ENCODE measurements at regions not wholly inside any gene's neighbourhood (a gene's known extent, or its start where the extent isn't known, plus 50 kb on each side); places are given as distances from the start of the nearest gene placed in this dataset.

DNA sequence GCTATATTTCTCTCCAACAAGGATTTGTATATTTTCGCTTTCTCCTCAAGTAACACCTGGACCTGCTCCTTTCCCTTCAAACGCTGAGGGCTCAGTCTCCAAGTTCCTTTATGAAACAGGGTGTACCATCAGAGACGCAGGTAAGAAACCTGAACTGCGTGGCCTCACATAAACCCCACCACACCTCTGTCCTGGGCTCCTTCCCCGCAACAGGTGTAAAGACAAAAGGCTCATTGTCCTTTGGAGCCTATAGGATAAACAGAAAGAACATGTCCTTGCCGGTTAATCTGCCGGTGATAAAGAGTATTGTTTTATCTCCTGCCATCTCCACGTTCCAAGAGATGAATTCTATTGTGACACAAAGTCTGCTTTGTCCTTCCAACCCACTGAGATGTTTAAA lies 111.8 kb upstream of the ADAMTS9 start (continued):
- TF ChIP-seq, protein P1, sequence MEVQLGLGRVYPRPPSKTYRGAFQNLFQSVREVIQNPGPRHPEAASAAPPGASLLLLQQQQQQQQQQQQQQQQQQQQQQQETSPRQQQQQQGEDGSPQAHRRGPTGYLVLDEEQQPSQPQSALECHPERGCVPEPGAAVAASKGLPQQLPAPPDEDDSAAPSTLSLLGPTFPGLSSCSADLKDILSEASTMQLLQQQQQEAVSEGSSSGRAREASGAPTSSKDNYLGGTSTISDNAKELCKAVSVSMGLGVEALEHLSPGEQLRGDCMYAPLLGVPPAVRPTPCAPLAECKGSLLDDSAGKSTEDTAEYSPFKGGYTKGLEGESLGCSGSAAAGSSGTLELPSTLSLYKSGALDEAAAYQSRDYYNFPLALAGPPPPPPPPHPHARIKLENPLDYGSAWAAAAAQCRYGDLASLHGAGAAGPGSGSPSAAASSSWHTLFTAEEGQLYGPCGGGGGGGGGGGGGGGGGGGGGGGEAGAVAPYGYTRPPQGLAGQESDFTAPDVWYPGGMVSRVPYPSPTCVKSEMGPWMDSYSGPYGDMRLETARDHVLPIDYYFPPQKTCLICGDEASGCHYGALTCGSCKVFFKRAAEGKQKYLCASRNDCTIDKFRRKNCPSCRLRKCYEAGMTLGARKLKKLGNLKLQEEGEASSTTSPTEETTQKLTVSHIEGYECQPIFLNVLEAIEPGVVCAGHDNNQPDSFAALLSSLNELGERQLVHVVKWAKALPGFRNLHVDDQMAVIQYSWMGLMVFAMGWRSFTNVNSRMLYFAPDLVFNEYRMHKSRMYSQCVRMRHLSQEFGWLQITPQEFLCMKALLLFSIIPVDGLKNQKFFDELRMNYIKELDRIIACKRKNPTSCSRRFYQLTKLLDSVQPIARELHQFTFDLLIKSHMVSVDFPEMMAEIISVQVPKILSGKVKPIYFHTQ (CRISPR knock-in tag; IDR thresholded peaks at IDR 0.05): no peak
- no peak for TF ChIP-seq CREB1 (CRISPR knock-in tag; IDR thresholded peaks at IDR 0.05)
- TF ChIP-seq, protein P2, sequence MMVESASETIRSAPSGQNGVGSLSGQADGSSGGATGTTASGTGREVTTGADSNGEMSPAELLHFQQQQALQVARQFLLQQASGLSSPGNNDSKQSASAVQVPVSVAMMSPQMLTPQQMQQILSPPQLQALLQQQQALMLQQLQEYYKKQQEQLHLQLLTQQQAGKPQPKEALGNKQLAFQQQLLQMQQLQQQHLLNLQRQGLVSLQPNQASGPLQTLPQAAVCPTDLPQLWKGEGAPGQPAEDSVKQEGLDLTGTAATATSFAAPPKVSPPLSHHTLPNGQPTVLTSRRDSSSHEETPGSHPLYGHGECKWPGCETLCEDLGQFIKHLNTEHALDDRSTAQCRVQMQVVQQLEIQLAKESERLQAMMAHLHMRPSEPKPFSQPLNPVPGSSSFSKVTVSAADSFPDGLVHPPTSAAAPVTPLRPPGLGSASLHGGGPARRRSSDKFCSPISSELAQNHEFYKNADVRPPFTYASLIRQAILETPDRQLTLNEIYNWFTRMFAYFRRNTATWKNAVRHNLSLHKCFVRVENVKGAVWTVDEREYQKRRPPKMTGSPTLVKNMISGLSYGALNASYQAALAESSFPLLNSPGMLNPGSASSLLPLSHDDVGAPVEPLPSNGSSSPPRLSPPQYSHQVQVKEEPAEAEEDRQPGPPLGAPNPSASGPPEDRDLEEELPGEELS (CRISPR knock-in tag; IDR thresholded peaks at IDR 0.05): no peak
- no peak for TF ChIP-seq PRRX2 (CRISPR knock-in tag; IDR thresholded peaks at IDR 0.05)

- POLR2A ChIA-PET: no interaction called here
These were observed 110.5 kb upstream of the ADAMTS9 start for GRCh38 chr3:64798316-64798715.

GRCh38 chr3:64796607-64797399 lies 109.0 kb upstream of the ADAMTS9 start:
- DNase-seq (ENCODE audit: low spot score): no peak
- H3K4me3 Mint-ChIP-seq: no peak overlapping the region
- CTCF ChIA-PET: interaction anchor here (1.1 kb wide), 1 partner anchor 267 kb away, joined by 3 read pairs; no protein-coding TSS in a partner anchor
- H3K27me3 Mint-ChIP-seq (ENCODE audit: low read depth): no peaks in the 10 kb centered on the region; the same call in 1 of the 2 replicates
- POLR2A ChIA-PET: no interaction called here
- no peaks in the 10 kb centered on the region for H3K36me3 Mint-ChIP-seq
- H3K27ac Mint-ChIP-seq: no peak overlapping the region
- no peak for ATAC-seq
- peaks cover 18% of the 10 kb centered on the region for H3K4me1 Mint-ChIP-seq
- no peaks in the 10 kb centered on the region for H3K9me3 Mint-ChIP-seq
- TF ChIP-seq, protein P3, sequence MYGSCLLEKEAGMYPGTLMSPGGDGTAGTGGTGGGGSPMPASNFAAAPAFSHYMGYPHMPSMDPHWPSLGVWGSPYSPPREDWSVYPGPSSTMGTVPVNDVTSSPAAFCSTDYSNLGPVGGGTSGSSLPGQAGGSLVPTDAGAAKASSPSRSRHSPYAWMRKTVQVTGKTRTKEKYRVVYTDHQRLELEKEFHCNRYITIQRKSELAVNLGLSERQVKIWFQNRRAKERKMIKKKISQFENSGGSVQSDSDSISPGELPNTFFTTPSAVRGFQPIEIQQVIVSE (CRISPR knock-in tag; IDR thresholded peaks at IDR 0.05; ENCODE audit: borderline replicate concordance): no peak
- TF ChIP-seq ATF1 (CRISPR knock-in tag; IDR thresholded peaks at IDR 0.05) (no peak), GABPB1 (CRISPR knock-in tag; IDR thresholded peaks at IDR 0.05) (no peak), MAX (CRISPR knock-in tag; IDR thresholded peaks at IDR 0.05) (no peak), ATF3 (CRISPR knock-in tag; conservative IDR thresholded peaks at IDR 0.05) (no peak), TEAD1 (CRISPR knock-in tag; IDR thresholded peaks at IDR 0.05) (no peak), ZNF232 (CRISPR knock-in tag; IDR thresholded peaks at IDR 0.05) (no peak)
- TF ChIP-seq, protein P4, sequence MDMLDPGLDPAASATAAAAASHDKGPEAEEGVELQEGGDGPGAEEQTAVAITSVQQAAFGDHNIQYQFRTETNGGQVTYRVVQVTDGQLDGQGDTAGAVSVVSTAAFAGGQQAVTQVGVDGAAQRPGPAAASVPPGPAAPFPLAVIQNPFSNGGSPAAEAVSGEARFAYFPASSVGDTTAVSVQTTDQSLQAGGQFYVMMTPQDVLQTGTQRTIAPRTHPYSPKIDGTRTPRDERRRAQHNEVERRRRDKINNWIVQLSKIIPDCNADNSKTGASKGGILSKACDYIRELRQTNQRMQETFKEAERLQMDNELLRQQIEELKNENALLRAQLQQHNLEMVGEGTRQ (CRISPR knock-in tag; IDR thresholded peaks at IDR 0.05): no peak
- TF ChIP-seq, protein P5, sequence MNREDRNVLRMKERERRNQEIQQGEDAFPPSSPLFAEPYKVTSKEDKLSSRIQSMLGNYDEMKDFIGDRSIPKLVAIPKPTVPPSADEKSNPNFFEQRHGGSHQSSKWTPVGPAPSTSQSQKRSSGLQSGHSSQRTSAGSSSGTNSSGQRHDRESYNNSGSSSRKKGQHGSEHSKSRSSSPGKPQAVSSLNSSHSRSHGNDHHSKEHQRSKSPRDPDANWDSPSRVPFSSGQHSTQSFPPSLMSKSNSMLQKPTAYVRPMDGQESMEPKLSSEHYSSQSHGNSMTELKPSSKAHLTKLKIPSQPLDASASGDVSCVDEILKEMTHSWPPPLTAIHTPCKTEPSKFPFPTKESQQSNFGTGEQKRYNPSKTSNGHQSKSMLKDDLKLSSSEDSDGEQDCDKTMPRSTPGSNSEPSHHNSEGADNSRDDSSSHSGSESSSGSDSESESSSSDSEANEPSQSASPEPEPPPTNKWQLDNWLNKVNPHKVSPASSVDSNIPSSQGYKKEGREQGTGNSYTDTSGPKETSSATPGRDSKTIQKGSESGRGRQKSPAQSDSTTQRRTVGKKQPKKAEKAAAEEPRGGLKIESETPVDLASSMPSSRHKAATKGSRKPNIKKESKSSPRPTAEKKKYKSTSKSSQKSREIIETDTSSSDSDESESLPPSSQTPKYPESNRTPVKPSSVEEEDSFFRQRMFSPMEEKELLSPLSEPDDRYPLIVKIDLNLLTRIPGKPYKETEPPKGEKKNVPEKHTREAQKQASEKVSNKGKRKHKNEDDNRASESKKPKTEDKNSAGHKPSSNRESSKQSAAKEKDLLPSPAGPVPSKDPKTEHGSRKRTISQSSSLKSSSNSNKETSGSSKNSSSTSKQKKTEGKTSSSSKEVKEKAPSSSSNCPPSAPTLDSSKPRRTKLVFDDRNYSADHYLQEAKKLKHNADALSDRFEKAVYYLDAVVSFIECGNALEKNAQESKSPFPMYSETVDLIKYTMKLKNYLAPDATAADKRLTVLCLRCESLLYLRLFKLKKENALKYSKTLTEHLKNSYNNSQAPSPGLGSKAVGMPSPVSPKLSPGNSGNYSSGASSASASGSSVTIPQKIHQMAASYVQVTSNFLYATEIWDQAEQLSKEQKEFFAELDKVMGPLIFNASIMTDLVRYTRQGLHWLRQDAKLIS (CRISPR knock-in tag; IDR thresholded peaks at IDR 0.05; ENCODE audit: borderline replicate concordance): no peak

More at GRCh38 chr3:64798316-64798715, 110.5 kb upstream of the ADAMTS9 start:
- no peaks in the 10 kb centered on the region for H3K36me3 Mint-ChIP-seq
- H3K4me3 Mint-ChIP-seq: no peak overlapping the region
- TF ChIP-seq NFATC4 (CRISPR knock-in tag; IDR thresholded peaks at IDR 0.05) (no peak), ZNF281 (CRISPR knock-in tag; IDR thresholded peaks at IDR 0.05) (no peak)
- H3K27ac Mint-ChIP-seq: no peak overlapping the region
- H3K4me1 Mint-ChIP-seq: peaks cover 21% of the 10 kb centered on the region
- DNase-seq (ENCODE audit: low spot score) (no peak), ATAC-seq (no peak)
- CTCF ChIA-PET: no interaction called here
- no peaks in the 10 kb centered on the region for H3K9me3 Mint-ChIP-seq
- H3K27me3 Mint-ChIP-seq (ENCODE audit: low read depth): no peaks in the 10 kb centered on the region; the same call in 1 of the 2 replicates

Data from WTC11 (cell line).